HCT116 (cell line): ENCODE measurements at regions not wholly inside any gene's neighbourhood (a gene's known extent, or its start where the extent isn't known, plus 50 kb on each side); places are given as distances from the start of the nearest gene placed in this dataset.

Experiments
- ATAC-seq: fragments of 200-7000 bp; cut with Tn5 transposase; 2 replicates; pipeline ENCODE4 v1.9.1; 2020; ENCODE audit warnings: mild to moderate bottlenecking, moderate library complexity
- BruUV-seq: library from RNA; stranded (reverse); fragments of 400-500 nt; replicated peaks from 2 replicates; lab custom pipeline; 2021; lab: Mats Ljungman, UMichigan
- CTCF ChIA-PET: fragments of 300-600 bp; sonication (Branson Sonifier 250); formaldehyde crosslinking; loops from one replicate; lab custom pipeline; 2021; ENCODE audit warnings: antibody characterized with exemption; lab: Charles Lee
- POLR2A ChIA-PET: fragments of 300-600, 350-600 bp; sonication (Branson Sonifier 250); formaldehyde crosslinking; loops from one replicate; lab custom pipeline; 2021; ENCODE audit warnings: antibody characterized with exemption; lab: Charles Lee
- RAD21 ChIA-PET, 2 experiments: fragments of 300-600 bp; sonication (Branson Sonifier 250); formaldehyde crosslinking; loops; one replicate each; lab custom pipeline; 2023; ENCODE audit warnings: low total read pairs in 2 of 2; ENCODE audit not compliant: uncharacterized antibody in 2 of 2, unreplicated experiment in 2 of 2, low non-redundant PET in 1 of 2; lab: Charles Lee
- DNase-seq: peaks from one replicate; pipeline ENCODE4 v3.0.0-alpha.2; 2010; ENCODE audit warnings: low read depth, low spot score
- H2AFZ ChIP-seq: fragments of 200-600 bp; shearing (Covaris generic), sonication (generic); 2 replicates; pipeline ENCODE4 v1.6.1; 2017; ENCODE audit warnings: low read depth, mixed run types, mixed read lengths, antibody characterized with exemption, low read length; ENCODE audit not compliant: poor library complexity, severe bottlenecking
- H3K27ac ChIP-seq: 2 replicates; pipeline ENCODE4 v1.5.1; 2012; ENCODE audit warnings: low read depth, low read length
- H3K27me3 ChIP-seq: fragments of 200-600 bp; sonication (generic); 2 replicates; pipeline ENCODE4 v1.6.1; 2016; ENCODE audit warnings: mixed run types, low read length, mixed read lengths; ENCODE audit not compliant: insufficient read depth
- H3K36me3 ChIP-seq, 2 experiments: fragments of 200-500 bp in 1 of 2; fragments of 200-600 bp in 1 of 2; sonication (Bioruptor generic) in 1 of 2; sonication (generic) in 1 of 2; 2 replicates each; pipeline versions ENCODE4 v1.5.1 to v1.6.1; 2014 to 2016; ENCODE audit warnings: low read length in 2 of 2, inconsistent platforms in 1 of 2, mixed read lengths in 1 of 2, mixed run types in 1 of 2; ENCODE audit not compliant: insufficient read depth in 2 of 2, control insufficient read depth in 1 of 2
- H3K4me1 ChIP-seq, 2 experiments: fragments of 200-600 bp in 1 of 2; sonication (generic) in 1 of 2; 2 replicates each; pipeline versions ENCODE4 v1.5.1 to v1.6.1; 2012 to 2017; ENCODE audit warnings: low read length in 2 of 2, inconsistent platforms in 1 of 2, mild to moderate bottlenecking in 1 of 2, mixed read lengths in 1 of 2, mixed run types in 1 of 2, moderate library complexity in 1 of 2; ENCODE audit not compliant: insufficient read depth in 2 of 2, control insufficient read depth in 1 of 2
- H3K4me2 ChIP-seq: fragments of 200-600 bp; sonication (generic); 2 replicates; pipeline ENCODE4 v1.6.1; 2017; ENCODE audit warnings: mixed run types, low read length, mixed read lengths
- H3K4me3 ChIP-seq, 2 experiments: fragments of 200-600 bp in 1 of 2; sonication (generic) in 1 of 2; replicated peaks in 1 of 2; 2 replicates each; pipeline ENCODE4 v1.5.1; 2011 to 2016; ENCODE audit warnings: low read length in 2 of 2, control low read depth in 1 of 2, low read depth in 1 of 2, mild to moderate bottlenecking in 1 of 2, mixed read lengths in 1 of 2, mixed run types in 1 of 2
- H3K79me2 ChIP-seq: fragments of 200-600 bp; sonication (generic); 2 replicates; pipeline ENCODE4 v1.6.1; 2017; ENCODE audit warnings: mild to moderate bottlenecking, mixed run types, low read length, moderate library complexity, mixed read lengths; ENCODE audit not compliant: insufficient read depth
- H3K9ac ChIP-seq: fragments of 200-600 bp; sonication (generic); 2 replicates; pipeline ENCODE4 v1.6.1; 2016; ENCODE audit warnings: low read length, mixed read lengths
- H3K9me2 ChIP-seq: fragments of 200-600 bp; sonication (generic), shearing (Covaris generic); 2 replicates; pipeline ENCODE4 v1.6.1; 2017; ENCODE audit warnings: mixed run types, mild to moderate bottlenecking, moderate library complexity; ENCODE audit not compliant: insufficient read depth
- H3K9me3 ChIP-seq, 2 experiments: fragments of 200-500 bp in 1 of 2; fragments of 200-600 bp in 1 of 2; sonication (Bioruptor generic) in 1 of 2; sonication (generic) in 1 of 2; 2 replicates each; pipeline ENCODE4 v1.6.1; 2014 to 2017; ENCODE audit warnings: low read length in 2 of 2, mixed read lengths in 2 of 2, inconsistent platforms in 1 of 2, low read depth in 1 of 2, mild to moderate bottlenecking in 1 of 2, mixed run types in 1 of 2, moderate library complexity in 1 of 2; ENCODE audit not compliant: control insufficient read depth in 1 of 2, insufficient read depth in 1 of 2
- H4K20me1 ChIP-seq: fragments of 200-600 bp; sonication (generic), shearing (Covaris generic); 2 replicates; pipeline ENCODE4 v1.6.1; 2017; ENCODE audit warnings: mixed run types, mild to moderate bottlenecking, moderate library complexity; ENCODE audit not compliant: insufficient read depth
- CTCF ChIP-seq, 3 experiments: fragments of 200-600 bp in 1 of 3; sonication (generic) in 1 of 3; IDR thresholded peaks in 2 of 3; conservative IDR thresholded peaks in 1 of 3; 2 replicates each; pipeline ENCODE4 v1.5.1; 2012 to 2017; ENCODE audit warnings: low read depth in 2 of 3, low read length in 2 of 3, antibody characterized with exemption in 1 of 3, borderline replicate concordance in 1 of 3, control low read depth in 1 of 3, mild to moderate bottlenecking in 1 of 3, mixed read lengths in 1 of 3, mixed run types in 1 of 3, moderate library complexity in 1 of 3; ENCODE audit not compliant: insufficient read depth in 1 of 3
- EGR1 ChIP-seq: IDR thresholded peaks from 2 replicates; pipeline ENCODE4 v1.6.1; 2012; ENCODE audit warnings: low read depth
- FOSL1 ChIP-seq: IDR thresholded peaks from 2 replicates; pipeline ENCODE4 v1.6.1; 2012; ENCODE audit warnings: low read depth
- MAX ChIP-seq: IDR thresholded peaks from 2 replicates; pipeline ENCODE4 v1.6.1; 2012
- POLR2AphosphoS5 ChIP-seq: IDR thresholded peaks from 2 replicates; pipeline ENCODE4 v1.6.1; 2011; ENCODE audit warnings: mild to moderate bottlenecking, low read depth, low read length, moderate library complexity
- TCF7L2 ChIP-seq: IDR thresholded peaks from 2 replicates; pipeline ENCODE4 v1.7.0; 2011; ENCODE audit warnings: borderline replicate concordance, inconsistent platforms; ENCODE audit not compliant: insufficient read depth, insufficient read length; ENCODE audit errors: extremely low read depth
- intact Hi-C: fragments of 100-400 bp; cut with micrococcal nuclease; formaldehyde crosslinking; loops from 2 replicates; pipeline ENCODE4 v1.10.0; 2022
- TF ChIP-seq, protein P1 (sequence below): IDR thresholded peaks from 2 replicates; pipeline ENCODE4 v1.6.1; 2012; ENCODE audit warnings: low read depth
- TF ChIP-seq, protein P2 (sequence below): IDR thresholded peaks from 2 replicates; pipeline ENCODE4 v1.6.1; 2012

DNA sequence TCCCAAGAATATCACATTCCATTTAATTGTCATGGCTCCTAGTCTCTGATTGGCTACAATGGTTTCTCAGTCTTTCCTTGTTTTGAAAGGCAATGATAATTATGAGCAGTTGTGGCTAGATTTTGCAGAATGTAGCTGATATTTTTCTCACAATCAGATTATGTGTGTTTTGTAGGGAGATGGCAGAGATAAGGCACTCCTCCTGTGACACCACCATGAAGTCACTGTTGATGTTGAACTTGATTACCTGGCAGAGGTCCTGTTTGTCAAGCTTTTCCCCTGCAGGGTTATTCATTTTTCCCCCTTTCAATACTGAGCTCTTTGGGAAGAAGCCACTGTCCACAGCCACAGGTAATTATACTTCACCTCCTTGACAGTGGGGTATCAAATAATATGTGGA, 602.9 kb upstream of the PFKP start:
- H3K4me2 ChIP-seq = no peak overlapping the region
- no peaks in the 10 kb centered on the region for H3K79me2 ChIP-seq
- peaks cover 6 to 19% of the 10 kb centered on the region in 2 experiments; a peak in 2 of 4 replicates for H3K9me3 ChIP-seq
- H3K36me3 ChIP-seq = no peaks in the 10 kb centered on the region
- ATAC-seq (no peak), DNase-seq (no peak)
- H3K4me3 ChIP-seq = no peak overlapping the region
- H4K20me1 ChIP-seq = no peaks in the 10 kb centered on the region
- POLR2A ChIA-PET = no interaction called here
- TF ChIP-seq TCF7L2 = no peak
- TF ChIP-seq EGR1 = no peak
- TF ChIP-seq, protein P1, sequence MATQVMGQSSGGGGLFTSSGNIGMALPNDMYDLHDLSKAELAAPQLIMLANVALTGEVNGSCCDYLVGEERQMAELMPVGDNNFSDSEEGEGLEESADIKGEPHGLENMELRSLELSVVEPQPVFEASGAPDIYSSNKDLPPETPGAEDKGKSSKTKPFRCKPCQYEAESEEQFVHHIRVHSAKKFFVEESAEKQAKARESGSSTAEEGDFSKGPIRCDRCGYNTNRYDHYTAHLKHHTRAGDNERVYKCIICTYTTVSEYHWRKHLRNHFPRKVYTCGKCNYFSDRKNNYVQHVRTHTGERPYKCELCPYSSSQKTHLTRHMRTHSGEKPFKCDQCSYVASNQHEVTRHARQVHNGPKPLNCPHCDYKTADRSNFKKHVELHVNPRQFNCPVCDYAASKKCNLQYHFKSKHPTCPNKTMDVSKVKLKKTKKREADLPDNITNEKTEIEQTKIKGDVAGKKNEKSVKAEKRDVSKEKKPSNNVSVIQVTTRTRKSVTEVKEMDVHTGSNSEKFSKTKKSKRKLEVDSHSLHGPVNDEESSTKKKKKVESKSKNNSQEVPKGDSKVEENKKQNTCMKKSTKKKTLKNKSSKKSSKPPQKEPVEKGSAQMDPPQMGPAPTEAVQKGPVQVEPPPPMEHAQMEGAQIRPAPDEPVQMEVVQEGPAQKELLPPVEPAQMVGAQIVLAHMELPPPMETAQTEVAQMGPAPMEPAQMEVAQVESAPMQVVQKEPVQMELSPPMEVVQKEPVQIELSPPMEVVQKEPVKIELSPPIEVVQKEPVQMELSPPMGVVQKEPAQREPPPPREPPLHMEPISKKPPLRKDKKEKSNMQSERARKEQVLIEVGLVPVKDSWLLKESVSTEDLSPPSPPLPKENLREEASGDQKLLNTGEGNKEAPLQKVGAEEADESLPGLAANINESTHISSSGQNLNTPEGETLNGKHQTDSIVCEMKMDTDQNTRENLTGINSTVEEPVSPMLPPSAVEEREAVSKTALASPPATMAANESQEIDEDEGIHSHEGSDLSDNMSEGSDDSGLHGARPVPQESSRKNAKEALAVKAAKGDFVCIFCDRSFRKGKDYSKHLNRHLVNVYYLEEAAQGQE = no peak
- no peaks in the 10 kb centered on the region for H3K4me1 ChIP-seq
- H3K9ac ChIP-seq = no peak overlapping the region
- H3K9me2 ChIP-seq = no peaks in the 10 kb centered on the region
- H2AFZ ChIP-seq = no peak overlapping the region
- intact Hi-C loops = no loop called here
- BruUV-seq = no TSS peak
- CTCF ChIA-PET = no interaction called here
- RAD21 ChIA-PET = no interaction called here
- H3K27ac ChIP-seq = no peak overlapping the region
- no peaks in the 10 kb centered on the region for H3K27me3 ChIP-seq

GRCh38 chr10:2463316-2463715, 604.0 kb upstream of the PFKP start:
- RAD21 ChIA-PET = no interaction called here
- Histone ChIP-seq H3K27me3 (no peaks in the 10 kb centered on the region), H3K4me3 (no peak overlapping the region), H4K20me1 (no peaks in the 10 kb centered on the region), H3K9me3 (peaks cover 3 to 15% of the 10 kb centered on the region in 2 experiments; a peak in 2 of 4 replicates), H2AFZ (no peak overlapping the region), H3K27ac (no peak overlapping the region), H3K4me2 (no peak overlapping the region), H3K9ac (no peak overlapping the region), H3K79me2 (no peaks in the 10 kb centered on the region), H3K4me1 (no peaks in the 10 kb centered on the region), H3K9me2 (no peaks in the 10 kb centered on the region), H3K36me3 (no peaks in the 10 kb centered on the region)
- POLR2A ChIA-PET = no interaction called here
- TF ChIP-seq, protein P2, sequence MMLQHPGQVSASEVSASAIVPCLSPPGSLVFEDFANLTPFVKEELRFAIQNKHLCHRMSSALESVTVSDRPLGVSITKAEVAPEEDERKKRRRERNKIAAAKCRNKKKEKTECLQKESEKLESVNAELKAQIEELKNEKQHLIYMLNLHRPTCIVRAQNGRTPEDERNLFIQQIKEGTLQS = no peak
- no peak for TF ChIP-seq POLR2AphosphoS5
- no peak for TF ChIP-seq MAX
- TF ChIP-seq FOSL1 = no peak
- TF ChIP-seq CTCF (IDR thresholded peaks at IDR 0.05 in 2 of 3, conservative IDR thresholded peaks at IDR 0.05 in 1 of 3; ENCODE audit: borderline replicate concordance in 1 of 3, insufficient read depth in 1 of 3, low read depth in 2 of 3, low read length in 2 of 3) = no peak
- ATAC-seq (no peak), DNase-seq (no peak)
- CTCF ChIA-PET = no interaction called here
- BruUV-seq = no TSS peak
- intact Hi-C loops = no loop called here
